ENCODE measurements at regions not wholly inside any gene's neighbourhood (a gene's known extent, or its start where the extent isn't known, plus 50 kb on each side); places are given as distances from the start of the nearest gene placed in this dataset.

DNA sequence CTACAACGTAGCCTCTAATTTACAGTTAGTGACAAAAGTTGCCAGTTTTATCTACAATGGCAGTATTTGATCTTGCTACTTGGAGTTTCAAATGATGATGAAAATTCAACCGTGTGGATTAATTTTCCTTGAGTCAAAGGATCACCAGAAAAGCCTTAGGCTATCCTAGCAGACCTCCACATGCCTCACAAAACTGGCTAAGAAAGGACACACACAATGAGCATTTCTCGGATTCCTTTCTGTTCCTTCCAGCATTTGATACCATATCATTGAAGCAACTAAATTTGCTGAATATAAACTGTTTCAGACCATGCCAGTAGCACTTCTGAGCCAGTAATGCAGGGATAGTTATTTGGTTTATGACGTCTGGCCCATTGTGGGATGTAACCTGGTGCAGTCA, 587.4 kb upstream of the MDFIC2 start:
- no peak for DNase-seq

- DNase-seq: no peak
Measured at GRCh38 chr3:70890020-70890394, 577.6 kb upstream of the MDFIC2 start.

- DNase-seq: no peak
Measured at GRCh38 chr3:70889162-70890019, 577.0 kb upstream of the MDFIC2 start.

DNA sequence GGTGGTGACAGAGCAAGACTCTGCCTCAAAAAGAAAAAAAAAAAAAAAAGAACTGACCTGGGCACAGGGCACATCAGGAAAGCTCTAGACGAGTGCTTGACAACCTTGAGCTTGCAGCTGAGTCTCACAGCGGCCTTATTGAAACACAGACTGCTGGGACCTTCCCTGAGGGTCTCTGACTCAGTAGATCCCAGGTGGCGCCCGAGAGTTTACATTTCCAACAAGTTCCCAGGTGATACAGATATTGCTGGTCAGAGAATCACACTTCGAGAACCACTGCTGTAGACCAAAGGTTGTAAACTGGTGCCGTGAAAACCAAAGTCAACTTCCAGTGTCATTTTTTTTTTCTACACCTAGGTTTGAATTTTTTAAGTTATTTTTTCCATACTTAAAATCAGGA, 573.2 kb upstream of the MDFIC2 start:
- DNase-seq: peak; percentile 0

DNA sequence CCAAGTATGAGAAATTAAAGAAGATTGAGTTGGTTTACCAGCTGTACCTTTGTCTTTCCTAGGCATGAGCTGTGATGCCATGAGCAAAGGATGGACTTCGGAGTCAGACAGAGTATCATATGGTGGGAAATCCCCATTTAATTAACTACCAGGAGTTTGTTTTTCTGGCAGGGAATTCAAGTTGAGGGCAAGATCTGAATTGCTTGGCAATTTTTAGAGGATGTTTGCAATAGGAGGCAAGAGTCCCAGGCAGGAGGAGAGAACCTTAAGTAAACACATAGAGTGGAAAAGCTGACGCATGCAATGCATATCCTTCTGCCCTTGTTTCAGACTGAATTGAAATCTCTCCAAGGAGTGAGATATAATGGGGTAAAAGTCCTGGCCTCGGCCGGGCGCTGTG, 569.7 kb upstream of the MDFIC2 start:
- DNase-seq: no peak

DNA sequence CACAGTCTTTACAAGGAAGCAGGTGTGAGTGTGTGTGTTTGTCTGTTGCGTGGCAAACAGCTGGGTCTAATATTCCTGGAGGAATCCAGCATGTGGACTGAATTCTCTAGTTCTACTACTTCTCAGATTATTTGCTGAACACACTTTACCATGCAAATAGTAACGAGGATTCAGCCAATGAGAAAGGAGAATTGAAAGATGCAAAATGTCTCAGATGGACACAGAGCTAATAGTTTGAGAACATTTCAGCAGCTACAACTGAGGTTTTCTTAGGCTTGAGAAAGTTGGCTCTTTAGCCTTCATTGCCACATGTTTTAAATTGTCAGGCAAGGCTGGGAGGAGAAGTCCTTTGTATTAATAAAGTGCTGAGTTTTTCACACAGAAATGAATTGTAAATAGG, 568.0 kb upstream of the MDFIC2 start:
- no peak for DNase-seq

DNA sequence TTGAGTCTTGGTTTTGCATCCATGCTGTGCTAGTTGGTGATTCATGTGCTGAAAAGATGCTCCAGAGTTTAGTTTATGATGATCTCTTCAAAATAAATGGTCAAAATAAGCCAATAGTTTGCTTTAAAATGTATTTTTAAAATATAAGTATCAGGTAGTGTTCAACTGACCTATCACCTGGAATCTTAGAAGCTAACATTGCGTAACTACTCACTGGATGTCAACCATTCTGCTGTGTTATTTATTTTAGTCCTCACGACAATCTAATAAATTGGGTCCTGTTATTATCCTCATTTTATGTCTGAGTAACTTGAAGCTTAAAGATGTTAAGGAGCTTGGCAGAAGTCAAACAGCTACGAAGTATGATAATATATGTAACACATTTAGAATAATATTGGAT, 563.7 kb upstream of the MDFIC2 start:
- DNase-seq: no peak

- DNase-seq: no peak
Measured at GRCh38 chr3:70874196-70874595, 561.8 kb upstream of the MDFIC2 start.

GRCh38 chr3:70873686-70874085, 561.2 kb upstream of the MDFIC2 start:
- no peak for DNase-seq

DNA sequence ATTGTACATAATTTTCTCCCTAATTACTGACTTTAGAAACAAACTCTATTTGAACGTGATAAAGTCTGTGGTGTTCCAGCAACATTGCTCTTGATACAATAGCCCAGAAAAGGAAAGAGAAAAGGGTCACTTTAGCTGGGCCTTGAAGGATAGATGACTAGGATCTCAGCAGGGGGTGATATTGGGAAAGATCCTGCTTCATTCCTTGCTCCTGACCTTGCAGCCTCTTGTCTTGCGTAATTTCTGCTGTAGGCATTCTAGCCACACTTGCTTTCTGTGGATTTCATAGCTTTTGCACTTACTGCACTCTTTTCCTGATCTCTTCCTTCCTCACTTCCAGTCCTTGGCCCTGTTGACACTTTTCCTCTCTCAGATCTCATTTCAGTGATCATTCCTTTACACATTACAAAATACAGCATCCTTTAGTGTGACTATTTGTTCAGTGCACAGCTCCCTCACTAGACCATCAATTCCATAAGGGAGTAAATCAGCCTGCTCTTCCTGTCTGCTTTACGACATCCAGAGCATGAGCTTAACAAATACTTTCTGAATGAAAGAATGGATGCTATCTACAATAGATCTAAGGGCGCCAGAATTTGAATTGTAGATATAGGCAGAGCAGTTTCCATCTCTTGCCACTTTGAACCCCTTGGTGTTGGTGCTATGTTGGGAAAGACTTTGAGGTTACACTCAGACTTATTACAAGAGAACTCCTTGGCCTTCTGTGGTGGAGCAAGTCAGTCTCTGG, 559.6 kb upstream of the MDFIC2 start:
- no peak for DNase-seq

DNA sequence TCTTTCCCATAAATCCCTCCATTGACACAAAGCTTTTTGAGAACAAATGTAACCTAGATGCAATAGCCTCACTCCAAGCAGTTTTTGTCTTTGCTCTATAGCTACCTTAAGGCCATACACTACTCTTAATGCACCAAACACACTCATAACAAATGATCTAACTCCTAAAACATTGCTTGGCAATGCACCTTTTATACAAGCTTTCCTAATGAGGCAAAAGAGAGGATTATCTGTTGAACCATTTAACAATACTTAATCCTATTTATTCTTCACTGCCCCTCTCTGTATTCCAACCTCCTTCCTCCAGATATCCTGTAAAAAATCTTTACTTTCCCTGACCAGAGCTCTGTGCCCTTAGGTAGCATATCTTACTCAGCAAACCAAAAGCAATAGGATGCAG, 558.1 kb upstream of the MDFIC2 start:
- no peak for DNase-seq

DNA sequence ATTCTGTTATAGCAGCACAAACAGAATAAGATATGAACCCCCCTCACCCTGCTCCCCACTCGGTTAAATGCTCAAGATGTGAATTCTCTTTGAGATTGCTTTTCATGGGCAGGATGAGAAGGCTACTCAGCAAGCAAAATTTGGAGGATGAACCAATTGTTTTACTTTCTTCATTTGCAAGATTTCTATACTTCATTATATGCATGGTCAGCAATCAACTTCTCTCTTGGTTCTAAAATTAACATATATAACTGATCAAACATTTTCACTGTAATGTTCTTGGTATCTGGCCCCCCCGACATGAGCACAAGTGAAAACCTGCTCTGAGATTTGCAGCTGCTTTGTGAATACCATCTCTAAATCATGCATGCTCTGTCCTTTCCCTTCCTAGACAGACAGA, 556.1 kb upstream of the MDFIC2 start:
- DNase-seq: no peak

GRCh38 chr3:70863049-70863448, 550.6 kb upstream of the MDFIC2 start:
- no peak for DNase-seq

DNA sequence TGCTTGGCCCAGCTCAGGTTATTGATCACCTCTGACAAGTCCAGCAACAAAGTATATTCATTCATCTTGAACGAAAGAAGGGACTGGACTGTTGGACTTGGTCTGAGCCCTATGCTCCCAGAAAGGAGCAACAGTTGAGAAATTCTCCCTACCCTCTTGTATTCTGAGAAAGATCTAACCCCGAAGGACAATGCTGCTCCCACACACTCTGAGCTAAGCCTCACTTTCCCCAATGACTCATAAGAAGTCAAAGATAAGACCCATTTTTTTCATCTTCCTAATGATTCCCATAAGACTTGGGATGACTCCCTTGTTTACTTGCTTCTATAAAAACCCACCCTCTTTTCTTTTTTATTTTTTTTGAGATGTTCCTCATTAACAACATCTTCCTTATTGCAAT, 549.4 kb upstream of the MDFIC2 start:
- DNase-seq: no peak

DNA sequence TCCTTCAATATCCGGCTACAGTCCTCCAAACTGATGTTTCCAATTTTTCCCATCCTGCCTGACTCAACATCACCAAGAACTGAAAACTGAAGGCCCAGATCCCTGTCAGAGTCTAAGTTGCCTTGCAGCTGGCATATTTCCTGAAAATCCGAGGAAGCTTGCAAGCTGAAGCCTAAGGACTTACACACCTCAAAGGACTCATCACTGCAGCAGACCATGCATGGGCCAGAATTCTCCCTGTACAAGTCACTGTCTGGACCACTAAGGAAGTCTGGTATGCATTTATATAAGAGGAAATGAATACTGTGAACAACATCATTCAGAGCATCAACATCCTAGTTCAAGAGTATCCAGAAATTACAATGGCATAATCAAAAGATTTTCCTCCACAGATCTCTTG, 548.8 kb upstream of the MDFIC2 start:
- DNase-seq: no peak

DNA sequence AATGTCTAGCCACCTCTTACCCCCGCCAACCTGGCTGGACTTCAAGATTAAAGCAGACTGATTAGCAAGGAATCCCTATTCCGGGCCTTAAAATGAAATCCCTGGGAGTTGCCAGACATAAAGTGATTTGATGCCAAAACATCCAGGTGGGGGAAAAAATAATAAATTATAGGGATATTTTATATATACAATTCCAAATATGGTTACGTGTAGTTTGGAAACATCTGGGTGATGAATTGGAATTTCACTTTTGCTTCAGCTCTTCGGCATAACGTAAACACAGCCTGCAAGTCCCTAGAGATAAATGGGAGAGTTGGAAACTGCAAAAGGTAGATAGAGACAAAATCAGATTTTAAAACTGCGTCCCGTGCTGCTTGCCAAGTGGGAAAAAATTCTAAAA, 545.5 kb upstream of the MDFIC2 start:
- DNase-seq: no peak

DNA sequence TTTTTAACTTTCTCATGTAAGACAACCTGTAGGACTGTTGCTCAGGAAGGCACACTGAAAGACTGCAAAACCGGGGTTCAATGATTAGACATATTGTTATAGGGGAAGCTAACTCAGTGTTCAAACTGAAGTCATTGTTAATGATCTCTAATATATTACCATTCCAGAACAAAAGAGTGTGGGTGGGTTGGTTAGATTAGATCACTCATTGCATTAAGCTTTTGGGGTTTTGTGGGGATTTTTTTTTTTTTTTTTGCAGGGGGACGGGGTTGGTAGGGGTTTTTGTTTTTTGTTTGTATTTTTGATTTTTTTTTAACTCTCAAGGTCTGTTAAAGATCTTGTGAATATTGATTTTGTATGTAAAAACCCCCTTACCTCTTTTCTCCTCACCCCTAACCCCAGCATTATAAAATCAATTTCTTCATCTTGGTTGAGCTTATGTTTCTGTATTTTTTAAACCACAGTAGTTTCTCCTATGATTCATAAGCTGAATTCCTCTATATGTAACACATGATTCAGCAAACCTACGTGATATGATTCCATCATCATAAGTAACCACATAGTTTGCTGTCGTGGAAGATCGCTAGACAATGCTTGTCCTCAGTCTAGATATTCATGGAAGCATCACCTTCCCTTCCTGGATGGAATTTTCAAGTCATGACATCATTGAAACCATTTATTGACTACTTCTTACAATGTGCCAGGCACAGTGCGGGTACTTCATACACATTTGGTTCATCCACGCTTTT, 544.1 kb upstream of the MDFIC2 start:
- peak; percentile 14 for DNase-seq

GRCh38 chr3:70855149-70855548, 542.7 kb upstream of the MDFIC2 start:
- no peak for DNase-seq

GRCh38 chr3:70854108-70854507, 541.7 kb upstream of the MDFIC2 start:
- DNase-seq: no peak

- DNase-seq: no peak
Measured at GRCh38 chr3:70853161-70853944, 540.9 kb upstream of the MDFIC2 start.

- DNase-seq: no peak
Measured at GRCh38 chr3:70849911-70850699, 537.7 kb upstream of the MDFIC2 start.

All from OCI-M1 (cell line).